Gastroesophageal sphincter (tissue), 3 donors: ENCODE measurements at regions not wholly inside any gene's neighbourhood (a gene's known extent, or its start where the extent isn't known, plus 50 kb on each side); places are given as distances from the start of the nearest gene placed in this dataset.

Experiments used
- CTCF ChIP-seq, 4 experiments: fragments of 200-600 bp in 2 of 4; fragments of 450-650 bp in 2 of 4; sonication (generic) in 1 of 4; IDR thresholded peaks; one replicate each; pipeline ENCODE4 v1.5.1; 2017 to 2019; ENCODE audit warnings: antibody characterized with exemption in 4 of 4, mild to moderate bottlenecking in 2 of 4, moderate library complexity in 2 of 4
- EP300 ChIP-seq: sonication (generic); formaldehyde crosslinking; IDR thresholded peaks from one replicate; pipeline ENCODE4 v1.6.1; 2017; ENCODE audit warnings: antibody characterized with exemption, mild to moderate bottlenecking
- POLR2A ChIP-seq, 2 donors: fragments of 450-650 bp; IDR thresholded peaks; one replicate each; pipeline ENCODE4 v1.6.1; 2017; ENCODE audit warnings: antibody characterized with exemption in 2 of 2, mild to moderate bottlenecking in 2 of 2, moderate library complexity in 1 of 2
- POLR2AphosphoS5 ChIP-seq: sonication (generic); formaldehyde crosslinking; IDR thresholded peaks from one replicate; pipeline ENCODE4 v1.6.1; 2017; ENCODE audit warnings: antibody characterized with exemption

GRCh38 chr18:26696308-26696707, 148.0 kb upstream of the KCTD1 start:
- TF ChIP-seq CTCF (IDR thresholded peaks at IDR 0.05) (no peak), POLR2A (IDR thresholded peaks at IDR 0.05) (no peak), POLR2AphosphoS5 (no peak), EP300 (no peak)
